ENCODE measurements at regions not wholly inside any gene's neighbourhood (a gene's known extent, or its start where the extent isn't known, plus 50 kb on each side); places are given as distances from the start of the nearest gene placed in this dataset.

- no peak for TF ChIP-seq POLR2A (IDR thresholded peaks at IDR 0.05)
- TF ChIP-seq CTCF (IDR thresholded peaks at IDR 0.05) = no peak
These were observed 181.6 kb upstream of the PZP start for GRCh38 chr12:9389796-9390195.
